NB4 (cell line): ENCODE measurements at regions not wholly inside any gene's neighbourhood (a gene's known extent, or its start where the extent isn't known, plus 50 kb on each side); places are given as distances from the start of the nearest gene placed in this dataset.

Source experiments
- CTCF ChIP-seq: IDR thresholded peaks from one replicate; pipeline ENCODE4 v1.5.1; 2012; ENCODE audit warnings: low read depth, low read length
- POLR2A ChIP-seq: IDR thresholded peaks from 2 replicates; pipeline ENCODE4 v1.6.1; 2011; ENCODE audit warnings: mild to moderate bottlenecking; ENCODE audit not compliant: insufficient read length; ENCODE audit errors: extremely low read depth

GRCh38 chr2:221087779-221088178, 484.3 kb downstream of the EPHA4 start:
- TF ChIP-seq CTCF (no peak), POLR2A (no peak)
